MCF 10A (cell line): ENCODE measurements at regions not wholly inside any gene's neighbourhood (a gene's known extent, or its start where the extent isn't known, plus 50 kb on each side); places are given as distances from the start of the nearest gene placed in this dataset.

ENCODE experiments used
- BruUV-seq: library from RNA; stranded (reverse); fragments of 400-500 nt; replicated peaks from 2 replicates; lab custom pipeline; 2021; lab: Mats Ljungman, UMichigan
- CTCF ChIA-PET: fragments of 300-600 bp; sonication (Branson Sonifier 250); formaldehyde crosslinking; extraction: SDS; loops from one replicate; lab custom pipeline; 2021; ENCODE audit warnings: antibody characterized with exemption, inconsistent platforms; lab: Yijun Ruan, JAX
- POLR2A ChIA-PET: fragments of 300-600, 350-650 bp; sonication (Branson Sonifier 250); formaldehyde crosslinking; extraction: SDS; loops from one replicate; lab custom pipeline; 2020; ENCODE audit warnings: antibody characterized with exemption, inconsistent platforms; lab: Yijun Ruan, JAX
- DNase-seq: peaks from one replicate; pipeline ENCODE4 v3.0.0-alpha.2; 2018; ENCODE audit not compliant: unreplicated experiment
- H3K27ac Mint-ChIP-seq: one replicate; pipeline ENCODE4 v1.8.0; 2022; ENCODE audit warnings: mild to moderate bottlenecking, low read depth, mixed read lengths; ENCODE audit not compliant: unreplicated experiment
- H3K27me3 Mint-ChIP-seq: one replicate; pipeline ENCODE4 v1.8.0; 2022; ENCODE audit warnings: mixed read lengths; ENCODE audit not compliant: insufficient read depth, unreplicated experiment
- H3K36me3 Mint-ChIP-seq: one replicate; pipeline ENCODE4 v1.8.0; 2022; ENCODE audit warnings: mild to moderate bottlenecking, moderate library complexity, mixed read lengths; ENCODE audit not compliant: insufficient read depth, unreplicated experiment
- H3K4me1 Mint-ChIP-seq: one replicate; pipeline ENCODE4 v1.8.0; 2022; ENCODE audit warnings: mixed read lengths; ENCODE audit not compliant: insufficient read depth, unreplicated experiment
- H3K4me3 Mint-ChIP-seq: one replicate; pipeline ENCODE4 v1.8.0; 2022; ENCODE audit warnings: mild to moderate bottlenecking, moderate library complexity, mixed read lengths; ENCODE audit not compliant: unreplicated experiment
- H3K9me3 Mint-ChIP-seq: one replicate; pipeline ENCODE4 v1.8.0; 2022; ENCODE audit warnings: mixed read lengths; ENCODE audit not compliant: unreplicated experiment
- CTCF ChIP-seq: fragments of 200-600 bp; IDR thresholded peaks from one replicate; pipeline ENCODE4 v1.8.0; 2022; ENCODE audit warnings: antibody characterized with exemption, mild to moderate bottlenecking; ENCODE audit not compliant: unreplicated experiment
- intact Hi-C: fragments of 100-400 bp; cut with micrococcal nuclease; formaldehyde crosslinking; loops from 2 replicates; pipeline ENCODE4 v1.14.1; 2022

- peak; percentile 79 for DNase-seq
- Mint-ChIP-seq H3K27me3 (no peaks in the 10 kb centered on the region), H3K36me3 (no peaks in the 10 kb centered on the region), H3K4me3 (no peak overlapping the region), H3K9me3 (no peaks in the 10 kb centered on the region), H3K27ac (no peak overlapping the region), H3K4me1 (no peaks in the 10 kb centered on the region)
- CTCF ChIA-PET = interaction anchor here (0.7 kb wide), 2 partner anchors 199 to 438 kb away, joined by 3 read pairs; no protein-coding TSS in a partner anchor
- intact Hi-C loops = no loop called here
- POLR2A ChIA-PET = interaction anchor here (0.6 to 2.2 kb wide), 3 partner anchors 8 to 36 kb away, joined by 3 to 6 read pairs (median 3); no protein-coding TSS in a partner anchor
- TF ChIP-seq CTCF = no peak
- BruUV-seq = no TSS peak
Measured at GRCh38 chr2:160628811-160629210, 135.2 kb upstream of the RBMS1 start.

GRCh38 chr2:160630801-160631590 is 137.4 kb upstream of the RBMS1 start:
- no peaks in the 10 kb centered on the region for H3K4me1 Mint-ChIP-seq
- H3K36me3 Mint-ChIP-seq = no peaks in the 10 kb centered on the region
- no peak for DNase-seq
- no peaks in the 10 kb centered on the region for H3K27me3 Mint-ChIP-seq
- no peaks in the 10 kb centered on the region for H3K9me3 Mint-ChIP-seq
- no peak overlapping the region for H3K27ac Mint-ChIP-seq
- POLR2A ChIA-PET = interaction anchor here (0.6 kb wide), 2 partner anchors 34 to 231 kb away, joined by 3 read pairs; no protein-coding TSS in a partner anchor
- intact Hi-C loops = no loop called here
- TF ChIP-seq CTCF = no peak
- no peak overlapping the region for H3K4me3 Mint-ChIP-seq
- BruUV-seq = no TSS peak
- CTCF ChIA-PET = no interaction called here

- ChIA-PET CTCF (interaction anchor here (0.7 kb wide), 1 partner anchor 218 kb away, joined by 3 read pairs; no protein-coding TSS in a partner anchor), POLR2A (interaction anchor here (0.6 kb wide), 1 partner anchor 15 kb away, joined by 3 read pairs; no protein-coding TSS in a partner anchor)
- no TSS peak for BruUV-seq
- TF ChIP-seq CTCF = no peak
- Mint-ChIP-seq H3K4me1 (no peaks in the 10 kb centered on the region), H3K27ac (no peak overlapping the region), H3K36me3 (no peaks in the 10 kb centered on the region), H3K27me3 (no peaks in the 10 kb centered on the region), H3K4me3 (no peak overlapping the region), H3K9me3 (peaks cover 6% of the 10 kb centered on the region)
- DNase-seq = no peak
- intact Hi-C loops = no loop called here
Measured at GRCh38 chr2:160632084-160632975, 138.7 kb upstream of the RBMS1 start.

GRCh38 chr2:160634436-160634835 is 140.8 kb upstream of the RBMS1 start:
- H3K27me3 Mint-ChIP-seq = no peaks in the 10 kb centered on the region
- CTCF ChIA-PET = interaction anchor here (0.5 kb wide), 1 partner anchor 209 kb away, joined by 3 read pairs; no protein-coding TSS in a partner anchor

More at GRCh38 chr2:160634436-160634835, 140.8 kb upstream of the RBMS1 start:
- no TSS peak for BruUV-seq
- Mint-ChIP-seq H3K4me1 (no peaks in the 10 kb centered on the region), H3K9me3 (peaks cover 19% of the 10 kb centered on the region), H3K4me3 (no peak overlapping the region), H3K27ac (no peak overlapping the region), H3K36me3 (no peaks in the 10 kb centered on the region)
- no peak for DNase-seq
- POLR2A ChIA-PET = interaction anchor here (0.7 kb wide), 1 partner anchor 1983 kb away, joined by 3 read pairs; no protein-coding TSS in a partner anchor
- no peak for TF ChIP-seq CTCF
- intact Hi-C loops = no loop called here
